HEK293T (cell line): ENCODE measurements at regions not wholly inside any gene's neighbourhood (a gene's known extent, or its start where the extent isn't known, plus 50 kb on each side); places are given as distances from the start of the nearest gene placed in this dataset.

Source experiments
- BHLHE40 ChIP-seq: fragments of 450-650 bp; IDR thresholded peaks from 2 replicates; pipeline ENCODE4 v1.6.1; 2016; ENCODE audit warnings: mild to moderate bottlenecking, moderate library complexity, borderline replicate concordance
- ELF4 ChIP-seq: fragments of 450-650 bp; IDR thresholded peaks from 2 replicates; pipeline ENCODE4 v1.6.1; 2017; ENCODE audit warnings: antibody characterized with exemption
- FOXA1 ChIP-seq: fragments of 450-650 bp; IDR thresholded peaks from 2 replicates; pipeline ENCODE4 v1.6.1; 2016; ENCODE audit warnings: mild to moderate bottlenecking
- NFRKB ChIP-seq: fragments of 450-650 bp; IDR thresholded peaks from 2 replicates; pipeline ENCODE4 v1.6.1; 2016; ENCODE audit warnings: mild to moderate bottlenecking, moderate library complexity
- TF ChIP-seq, protein P1 (sequence below): fragments of 450-650 bp; IDR thresholded peaks from 2 replicates; pipeline ENCODE4 v1.6.1; 2016

DNA sequence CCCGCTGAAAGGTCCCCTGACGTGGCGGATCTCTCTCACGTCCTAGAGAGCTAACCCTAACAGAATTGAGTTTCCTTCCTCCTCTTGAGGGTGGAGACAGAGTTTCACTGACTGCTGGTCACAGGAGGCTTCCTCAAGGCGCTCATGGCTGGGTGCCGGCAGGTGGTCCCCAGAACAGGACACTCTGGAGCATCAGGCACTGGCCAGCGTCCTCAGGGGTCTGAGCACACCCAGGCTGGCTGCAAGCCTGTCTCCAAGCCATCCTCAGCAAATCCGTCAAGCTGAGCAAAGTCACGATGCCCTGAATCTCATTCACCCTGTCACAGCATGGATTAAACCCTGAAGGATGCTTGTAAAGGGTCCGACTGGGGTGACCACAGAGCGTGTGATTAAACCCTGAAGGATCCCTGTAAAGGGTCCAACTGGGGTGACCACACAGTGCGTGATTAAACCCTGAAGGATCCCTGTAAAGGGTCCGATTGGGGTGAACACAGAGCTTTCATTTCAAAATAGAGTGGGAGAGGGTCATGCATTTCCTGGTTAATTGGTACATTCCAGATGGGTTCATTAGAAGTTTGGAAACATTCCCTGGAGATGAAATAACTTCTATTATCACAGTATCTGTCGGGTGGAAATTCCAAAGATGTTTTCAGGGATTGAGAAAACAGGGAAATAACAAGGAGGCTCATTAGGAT is 473.0 kb downstream of the BRD1 start:
- no peak for TF ChIP-seq FOXA1
- TF ChIP-seq BHLHE40, result no peak
- TF ChIP-seq NFRKB, result no peak
- no peak for TF ChIP-seq ELF4
- TF ChIP-seq, protein P1, sequence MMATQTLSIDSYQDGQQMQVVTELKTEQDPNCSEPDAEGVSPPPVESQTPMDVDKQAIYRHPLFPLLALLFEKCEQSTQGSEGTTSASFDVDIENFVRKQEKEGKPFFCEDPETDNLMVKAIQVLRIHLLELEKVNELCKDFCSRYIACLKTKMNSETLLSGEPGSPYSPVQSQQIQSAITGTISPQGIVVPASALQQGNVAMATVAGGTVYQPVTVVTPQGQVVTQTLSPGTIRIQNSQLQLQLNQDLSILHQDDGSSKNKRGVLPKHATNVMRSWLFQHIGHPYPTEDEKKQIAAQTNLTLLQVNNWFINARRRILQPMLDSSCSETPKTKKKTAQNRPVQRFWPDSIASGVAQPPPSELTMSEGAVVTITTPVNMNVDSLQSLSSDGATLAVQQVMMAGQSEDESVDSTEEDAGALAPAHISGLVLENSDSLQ, result no peak
